ENCODE measurements at regions not wholly inside any gene's neighbourhood (a gene's known extent, or its start where the extent isn't known, plus 50 kb on each side); places are given as distances from the start of the nearest gene placed in this dataset.

DNA sequence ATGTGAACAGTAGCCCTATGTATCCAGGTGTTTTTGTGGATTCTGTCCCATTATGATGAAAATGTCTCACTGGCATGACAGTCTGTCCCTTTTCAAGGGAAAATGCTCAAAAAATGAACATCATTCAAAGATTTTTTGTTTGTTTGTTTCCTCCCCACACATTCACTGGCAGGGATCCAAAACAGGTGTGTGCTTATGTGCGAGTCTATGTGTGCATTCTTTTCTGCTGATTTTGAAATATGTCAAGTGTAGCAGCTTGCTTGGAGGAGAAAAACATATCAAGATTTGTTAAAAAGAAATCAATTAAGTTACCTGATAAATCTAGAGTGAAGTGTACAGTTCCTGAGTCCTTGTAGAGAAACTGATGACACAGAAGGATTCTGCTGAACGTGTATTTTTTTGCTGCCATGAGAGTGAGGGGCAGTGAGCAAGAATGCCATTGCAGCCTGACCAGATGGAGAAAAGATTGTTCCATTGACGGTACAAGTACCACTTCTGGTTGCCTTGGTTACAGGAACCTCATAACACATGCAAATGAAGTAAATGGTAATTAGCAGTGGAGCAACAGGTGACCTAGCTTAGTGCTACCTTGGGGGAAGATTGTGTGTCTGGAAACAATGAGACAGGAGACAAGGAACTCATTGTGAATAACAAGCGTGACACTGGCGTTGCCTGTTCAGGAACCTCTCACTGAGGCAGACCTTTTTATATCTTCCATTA lies 277.4 kb upstream of the PHYHIPL start:
- no peak overlapping the region for H3K9ac ChIP-seq (ENCODE audit: low read depth in 1 of 2, low read length in 2 of 2)
- no peaks in the 10 kb centered on the region for H3K27me3 ChIP-seq (ENCODE audit: control insufficient read depth in 1 of 2, insufficient read depth in 2 of 2, low read length in 2 of 2)
- H3K4me1 ChIP-seq (ENCODE audit: control insufficient read depth in 1 of 2, insufficient read depth in 2 of 2, low read length in 2 of 2): no peaks in the 10 kb centered on the region
- no peaks in the 10 kb centered on the region for H3K36me3 ChIP-seq (ENCODE audit: control insufficient read depth in 1 of 2, insufficient read depth in 2 of 2, low read length in 2 of 2)
- no peak overlapping the region for H3K27ac ChIP-seq (ENCODE audit: low read depth, low read length)
- no peak overlapping the region for H3K4me3 ChIP-seq (ENCODE audit: low read depth in 1 of 2, low read length in 2 of 2)
- H3K9me3 ChIP-seq (ENCODE audit: control insufficient read depth in 1 of 2, low read length in 2 of 2): no peaks in the 10 kb centered on the region

- Histone ChIP-seq H3K27me3 (ENCODE audit: control insufficient read depth in 1 of 2, insufficient read depth in 2 of 2, low read length in 2 of 2) (no peaks in the 10 kb centered on the region), H3K27ac (ENCODE audit: low read depth, low read length) (no peak overlapping the region), H3K9me3 (ENCODE audit: control insufficient read depth in 1 of 2, low read length in 2 of 2) (no peaks in the 10 kb centered on the region), H3K4me1 (ENCODE audit: control insufficient read depth in 1 of 2, insufficient read depth in 2 of 2, low read length in 2 of 2) (no peaks in the 10 kb centered on the region), H3K36me3 (ENCODE audit: control insufficient read depth in 1 of 2, insufficient read depth in 2 of 2, low read length in 2 of 2) (no peaks in the 10 kb centered on the region), H3K4me3 (ENCODE audit: low read depth in 1 of 2, low read length in 2 of 2) (no peak overlapping the region), H3K9ac (ENCODE audit: low read depth in 1 of 2, low read length in 2 of 2) (no peak overlapping the region)
These were observed 275.3 kb upstream of the PHYHIPL start for GRCh38 chr10:58901092-58901646.

DNA sequence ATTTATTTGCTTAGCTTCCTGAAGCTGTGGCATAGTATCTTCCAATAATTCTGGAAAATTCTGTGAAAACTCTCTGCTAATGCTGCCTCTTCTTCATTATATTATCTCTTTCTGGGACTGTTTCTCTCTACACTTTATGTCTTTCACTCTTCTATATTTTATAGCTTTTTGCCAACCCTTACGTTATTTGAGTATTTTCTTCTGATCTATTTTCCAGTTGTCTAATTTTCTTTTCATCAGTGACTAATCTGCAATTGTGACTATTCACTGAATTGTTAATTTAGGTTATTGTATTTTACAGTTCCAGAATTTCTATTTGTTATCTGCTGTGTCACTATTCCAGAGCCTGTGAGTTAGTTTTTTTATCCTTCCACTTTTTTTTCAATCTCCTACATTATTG lies 273.4 kb upstream of the PHYHIPL start:
- no peak overlapping the region for H3K27ac ChIP-seq (ENCODE audit: low read depth, low read length)
- H3K4me1 ChIP-seq (ENCODE audit: control insufficient read depth in 1 of 2, insufficient read depth in 2 of 2, low read length in 2 of 2): no peaks in the 10 kb centered on the region
- H3K36me3 ChIP-seq (ENCODE audit: control insufficient read depth in 1 of 2, insufficient read depth in 2 of 2, low read length in 2 of 2): no peaks in the 10 kb centered on the region
- H3K4me3 ChIP-seq (ENCODE audit: low read depth in 1 of 2, low read length in 2 of 2): no peak overlapping the region
- H3K9ac ChIP-seq (ENCODE audit: low read depth in 1 of 2, low read length in 2 of 2): no peak overlapping the region
- H3K9me3 ChIP-seq (ENCODE audit: control insufficient read depth in 1 of 2, low read length in 2 of 2): no peaks in the 10 kb centered on the region
- H3K27me3 ChIP-seq (ENCODE audit: control insufficient read depth in 1 of 2, insufficient read depth in 2 of 2, low read length in 2 of 2): no peaks in the 10 kb centered on the region

DNA sequence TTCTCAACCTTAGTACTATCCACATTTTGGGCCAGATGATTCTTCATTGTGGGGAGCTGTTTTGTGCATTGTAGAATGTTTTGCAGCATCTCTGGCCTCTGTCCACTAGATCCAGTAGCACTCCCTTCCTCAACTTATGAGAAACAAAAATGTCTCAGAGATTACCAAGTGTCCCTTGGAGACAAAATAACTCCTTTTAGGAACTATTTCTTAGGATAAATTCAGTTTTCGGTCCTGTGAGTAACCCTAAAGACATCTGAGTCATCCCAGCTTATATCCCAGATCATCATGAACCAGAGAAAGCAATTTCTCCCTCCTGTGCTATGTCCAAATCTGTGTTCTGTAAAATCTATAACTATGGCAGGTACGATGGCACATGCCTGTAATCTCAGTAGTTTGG lies 266.6 kb upstream of the PHYHIPL start:
- Histone ChIP-seq H3K27ac (ENCODE audit: low read depth, low read length) (no peak overlapping the region), H3K27me3 (ENCODE audit: control insufficient read depth in 1 of 2, insufficient read depth in 2 of 2, low read length in 2 of 2) (no peaks in the 10 kb centered on the region), H3K9me3 (ENCODE audit: control insufficient read depth in 1 of 2, low read length in 2 of 2) (no peaks in the 10 kb centered on the region), H3K4me3 (ENCODE audit: low read depth in 1 of 2, low read length in 2 of 2) (no peak overlapping the region), H3K4me1 (ENCODE audit: control insufficient read depth in 1 of 2, insufficient read depth in 2 of 2, low read length in 2 of 2) (no peaks in the 10 kb centered on the region), H3K36me3 (ENCODE audit: control insufficient read depth in 1 of 2, insufficient read depth in 2 of 2, low read length in 2 of 2) (no peaks in the 10 kb centered on the region), H3K9ac (ENCODE audit: low read depth in 1 of 2, low read length in 2 of 2) (no peak overlapping the region)

- Histone ChIP-seq H3K9me3 (ENCODE audit: control insufficient read depth in 1 of 2, low read length in 2 of 2) (no peaks in the 10 kb centered on the region), H3K36me3 (ENCODE audit: control insufficient read depth in 1 of 2, insufficient read depth in 2 of 2, low read length in 2 of 2) (no peaks in the 10 kb centered on the region), H3K27ac (ENCODE audit: low read depth, low read length) (no peak overlapping the region), H3K4me1 (ENCODE audit: control insufficient read depth in 1 of 2, insufficient read depth in 2 of 2, low read length in 2 of 2) (no peaks in the 10 kb centered on the region), H3K9ac (ENCODE audit: low read depth in 1 of 2, low read length in 2 of 2) (no peak overlapping the region), H3K27me3 (ENCODE audit: control insufficient read depth in 1 of 2, insufficient read depth in 2 of 2, low read length in 2 of 2) (no peaks in the 10 kb centered on the region), H3K4me3 (ENCODE audit: low read depth in 1 of 2, low read length in 2 of 2) (no peak overlapping the region)
These were observed 262.7 kb upstream of the PHYHIPL start for GRCh38 chr10:58913717-58914116.

DNA sequence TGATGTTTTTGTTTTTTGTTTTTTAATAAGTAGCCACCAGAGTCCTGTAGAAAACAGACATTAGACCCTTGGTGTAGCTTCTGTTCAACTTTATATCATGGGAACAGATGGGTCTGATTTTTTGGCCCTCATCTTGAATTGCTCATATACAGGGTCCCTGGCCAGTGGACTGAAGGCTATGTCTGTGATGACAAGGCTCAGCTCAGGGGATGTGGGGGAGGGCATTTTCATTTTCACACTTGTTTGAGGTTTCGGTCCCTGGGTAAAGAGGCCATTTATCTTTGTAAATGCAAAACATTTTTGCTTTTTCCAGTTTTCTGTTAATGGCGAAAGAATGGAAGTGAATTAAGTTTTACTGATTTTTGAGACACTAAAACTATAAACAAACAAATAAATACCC lies 257.6 kb upstream of the PHYHIPL start:
- no peaks in the 10 kb centered on the region for H3K9me3 ChIP-seq (ENCODE audit: control insufficient read depth in 1 of 2, low read length in 2 of 2)
- H3K4me1 ChIP-seq (ENCODE audit: control insufficient read depth in 1 of 2, insufficient read depth in 2 of 2, low read length in 2 of 2): no peaks in the 10 kb centered on the region
- H3K36me3 ChIP-seq (ENCODE audit: control insufficient read depth in 1 of 2, insufficient read depth in 2 of 2, low read length in 2 of 2): no peaks in the 10 kb centered on the region
- H3K4me3 ChIP-seq (ENCODE audit: low read depth in 1 of 2, low read length in 2 of 2): no peak overlapping the region
- H3K27me3 ChIP-seq (ENCODE audit: control insufficient read depth in 1 of 2, insufficient read depth in 2 of 2, low read length in 2 of 2): no peaks in the 10 kb centered on the region
- no peak overlapping the region for H3K27ac ChIP-seq (ENCODE audit: low read depth, low read length)
- no peak overlapping the region for H3K9ac ChIP-seq (ENCODE audit: low read depth in 1 of 2, low read length in 2 of 2)

DNA sequence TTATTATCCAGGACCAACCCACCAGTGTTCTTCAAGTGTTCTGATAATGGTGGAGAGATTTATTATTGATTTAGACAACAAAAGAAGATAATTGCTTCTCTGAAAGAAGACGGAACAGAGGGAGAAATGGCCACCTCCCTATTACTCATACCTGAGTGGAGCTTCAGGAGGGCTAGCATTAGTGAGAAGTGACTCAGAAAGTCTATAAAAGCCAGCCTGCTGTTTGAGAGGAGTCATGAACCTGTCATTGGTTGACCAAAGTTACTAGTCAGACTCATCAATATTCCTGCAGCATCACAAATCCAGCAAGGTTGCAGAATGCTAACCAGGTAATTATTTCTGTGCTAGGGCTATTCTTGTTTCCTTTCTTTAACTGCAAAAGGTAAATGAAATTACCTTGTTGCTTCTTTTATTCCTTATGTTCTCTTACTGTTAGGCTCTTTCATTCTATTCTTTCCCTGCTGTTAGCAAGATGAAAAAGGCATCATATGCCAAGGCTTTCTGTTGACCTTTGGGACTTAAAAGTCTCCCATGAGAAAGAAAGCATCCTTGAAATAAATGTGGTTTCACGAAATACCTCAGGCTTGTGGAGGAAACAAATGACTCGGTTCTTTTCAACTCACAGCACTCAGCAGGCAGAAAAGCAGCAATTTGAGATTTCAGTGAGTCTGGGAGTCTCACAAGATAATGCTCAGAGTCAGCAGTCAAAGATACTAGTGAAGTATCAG lies 256.4 kb upstream of the PHYHIPL start:
- Histone ChIP-seq H3K27ac (ENCODE audit: low read depth, low read length) (no peak overlapping the region), H3K9ac (ENCODE audit: low read depth in 1 of 2, low read length in 2 of 2) (no peak overlapping the region), H3K4me1 (ENCODE audit: control insufficient read depth in 1 of 2, insufficient read depth in 2 of 2, low read length in 2 of 2) (no peaks in the 10 kb centered on the region), H3K9me3 (ENCODE audit: control insufficient read depth in 1 of 2, low read length in 2 of 2) (no peaks in the 10 kb centered on the region), H3K4me3 (ENCODE audit: low read depth in 1 of 2, low read length in 2 of 2) (no peak overlapping the region), H3K36me3 (ENCODE audit: control insufficient read depth in 1 of 2, insufficient read depth in 2 of 2, low read length in 2 of 2) (no peaks in the 10 kb centered on the region), H3K27me3 (ENCODE audit: control insufficient read depth in 1 of 2, insufficient read depth in 2 of 2, low read length in 2 of 2) (no peaks in the 10 kb centered on the region)

- Histone ChIP-seq H3K9me3 (ENCODE audit: control insufficient read depth in 1 of 2, low read length in 2 of 2) (no peaks in the 10 kb centered on the region), H3K4me1 (ENCODE audit: control insufficient read depth in 1 of 2, insufficient read depth in 2 of 2, low read length in 2 of 2) (no peaks in the 10 kb centered on the region), H3K27me3 (ENCODE audit: control insufficient read depth in 1 of 2, insufficient read depth in 2 of 2, low read length in 2 of 2) (no peaks in the 10 kb centered on the region), H3K9ac (ENCODE audit: low read depth in 1 of 2, low read length in 2 of 2) (no peak overlapping the region), H3K27ac (ENCODE audit: low read depth, low read length) (no peak overlapping the region), H3K36me3 (ENCODE audit: control insufficient read depth in 1 of 2, insufficient read depth in 2 of 2, low read length in 2 of 2) (no peaks in the 10 kb centered on the region), H3K4me3 (ENCODE audit: low read depth in 1 of 2, low read length in 2 of 2) (no peak overlapping the region)
These were observed 255.8 kb upstream of the PHYHIPL start for GRCh38 chr10:58920655-58921003.

GRCh38 chr10:58921421-58921855 lies 255.0 kb upstream of the PHYHIPL start:
- Histone ChIP-seq H3K27me3 (ENCODE audit: control insufficient read depth in 1 of 2, insufficient read depth in 2 of 2, low read length in 2 of 2) (no peaks in the 10 kb centered on the region), H3K9ac (ENCODE audit: low read depth in 1 of 2, low read length in 2 of 2) (no peak overlapping the region), H3K4me3 (ENCODE audit: low read depth in 1 of 2, low read length in 2 of 2) (no peak overlapping the region), H3K9me3 (ENCODE audit: control insufficient read depth in 1 of 2, low read length in 2 of 2) (no peaks in the 10 kb centered on the region), H3K4me1 (ENCODE audit: control insufficient read depth in 1 of 2, insufficient read depth in 2 of 2, low read length in 2 of 2) (no peaks in the 10 kb centered on the region), H3K27ac (ENCODE audit: low read depth, low read length) (no peak overlapping the region), H3K36me3 (ENCODE audit: control insufficient read depth in 1 of 2, insufficient read depth in 2 of 2, low read length in 2 of 2) (no peaks in the 10 kb centered on the region)

DNA sequence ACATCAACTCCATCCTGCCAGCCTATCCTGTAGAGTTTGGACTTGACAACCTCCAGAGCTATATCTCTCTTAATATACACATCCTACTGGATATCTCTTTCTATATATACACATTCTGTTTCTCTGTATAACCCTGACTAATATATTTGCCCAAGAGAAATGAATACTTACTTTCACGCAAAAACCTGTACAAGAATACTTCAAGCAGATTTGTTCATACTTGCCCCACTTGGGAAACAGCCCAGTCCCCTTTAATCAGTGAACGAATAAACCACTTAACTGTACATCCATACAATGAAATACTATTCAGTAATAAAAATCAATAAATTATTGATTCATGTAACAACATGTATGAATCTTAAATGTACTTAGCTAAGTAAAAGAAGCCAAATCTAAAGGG lies 251.1 kb upstream of the PHYHIPL start:
- H3K9me3 ChIP-seq (ENCODE audit: control insufficient read depth in 1 of 2, low read length in 2 of 2): no peaks in the 10 kb centered on the region

More for the DNA sequence above, 251.1 kb upstream of the PHYHIPL start:
- Histone ChIP-seq H3K27me3 (ENCODE audit: control insufficient read depth in 1 of 2, insufficient read depth in 2 of 2, low read length in 2 of 2) (no peaks in the 10 kb centered on the region), H3K36me3 (ENCODE audit: control insufficient read depth in 1 of 2, insufficient read depth in 2 of 2, low read length in 2 of 2) (no peaks in the 10 kb centered on the region), H3K9ac (ENCODE audit: low read depth in 1 of 2, low read length in 2 of 2) (no peak overlapping the region), H3K4me3 (ENCODE audit: low read depth in 1 of 2, low read length in 2 of 2) (no peak overlapping the region), H3K27ac (ENCODE audit: low read depth, low read length) (no peak overlapping the region), H3K4me1 (ENCODE audit: control insufficient read depth in 1 of 2, insufficient read depth in 2 of 2, low read length in 2 of 2) (no peaks in the 10 kb centered on the region)

All from duodenal mucosa (tissue), 2 donors.